OCI-LY7 (cell line): ENCODE measurements at regions not wholly inside any gene's neighbourhood (a gene's known extent, or its start where the extent isn't known, plus 50 kb on each side); places are given as distances from the start of the nearest gene placed in this dataset.

Experiments used
- BruUV-seq: library from RNA; stranded (reverse); fragments of 400-500 nt; replicated peaks from 2 replicates; lab custom pipeline; 2021; lab: Mats Ljungman, UMichigan
- CTCF ChIA-PET: fragments of 300-600 bp; sonication (Branson Sonifier 250); formaldehyde crosslinking; loops from one replicate; lab custom pipeline; 2022; ENCODE audit warnings: antibody characterized with exemption; ENCODE audit not compliant: unreplicated experiment; lab: Charles Lee
- POLR2A ChIA-PET: fragments of 300-600 bp; sonication (Branson Sonifier 250); formaldehyde crosslinking; loops from one replicate; lab custom pipeline; 2022; ENCODE audit warnings: antibody characterized with exemption; lab: Charles Lee
- DNase-seq: peaks from one replicate; pipeline ENCODE4 v3.0.0-alpha.2; 2015; ENCODE audit warnings: low spot score
- H2AFZ ChIP-seq: fragments of 200-600 bp; sonication (generic), shearing (Covaris generic); 2 replicates; pipeline ENCODE4 v1.6.1; 2014; ENCODE audit warnings: mild to moderate bottlenecking, antibody characterized with exemption, low read length, moderate library complexity
- H3K27ac ChIP-seq: fragments of 200-600 bp; sonication (generic); 2 replicates; pipeline ENCODE4 v1.5.1; 2014; ENCODE audit warnings: mixed run types, low read depth, mild to moderate bottlenecking, moderate library complexity, low read length, inconsistent platforms; ENCODE audit not compliant: poor library complexity, severe bottlenecking
- H3K36me3 ChIP-seq: fragments of 200-600 bp; sonication (generic); 2 replicates; pipeline ENCODE4 v1.6.1; 2014; ENCODE audit warnings: mild to moderate bottlenecking, antibody characterized with exemption, low read length, moderate library complexity, mixed read lengths; ENCODE audit not compliant: insufficient read depth
- H3K4me1 ChIP-seq: fragments of 200-600 bp; sonication (generic); 2 replicates; pipeline ENCODE4 v1.5.1; 2014; ENCODE audit warnings: mild to moderate bottlenecking, low read length; ENCODE audit not compliant: insufficient read depth, poor library complexity, severe bottlenecking
- H3K4me2 ChIP-seq: fragments of 200-600 bp; sonication (generic); 2 replicates; pipeline ENCODE4 v1.6.1; 2014; ENCODE audit warnings: mild to moderate bottlenecking, low read length
- H3K4me3 ChIP-seq: fragments of 200-600 bp; sonication (generic); 2 replicates; pipeline ENCODE4 v1.5.1; 2014; ENCODE audit warnings: mild to moderate bottlenecking, low read depth, low read length; ENCODE audit not compliant: poor library complexity, severe bottlenecking
- H3K79me2 ChIP-seq: fragments of 200-600 bp; sonication (generic); 2 replicates; pipeline ENCODE4 v1.6.1; 2016; ENCODE audit warnings: low read depth, mild to moderate bottlenecking, low read length, moderate library complexity, mixed read lengths; ENCODE audit not compliant: insufficient read depth
- H3K9me2 ChIP-seq: fragments of 200-600 bp; sonication (generic); 2 replicates; pipeline ENCODE4 v1.6.1; 2016; ENCODE audit warnings: mild to moderate bottlenecking, low read length, mixed read lengths; ENCODE audit not compliant: insufficient read depth
- H3K9me3 ChIP-seq: fragments of 200-600 bp; sonication (generic); 2 replicates; pipeline ENCODE4 v1.6.1; 2014; ENCODE audit warnings: mild to moderate bottlenecking, mixed run types, low read length, mixed read lengths
- H4K20me1 ChIP-seq: fragments of 200-600 bp; sonication (generic); 2 replicates; pipeline ENCODE4 v1.6.1; 2014; ENCODE audit warnings: mild to moderate bottlenecking, antibody characterized with exemption, low read length, moderate library complexity, mixed read lengths; ENCODE audit not compliant: insufficient read depth
- CTCF ChIP-seq: fragments of 200-600 bp; sonication (generic); conservative IDR thresholded peaks from 2 replicates; pipeline ENCODE4 v1.5.1; 2014; ENCODE audit warnings: mild to moderate bottlenecking, antibody characterized with exemption, low read length, moderate library complexity, mixed read lengths
- EZH2phosphoT487 ChIP-seq: fragments of 200-600 bp; sonication (generic); IDR thresholded peaks from 2 replicates; pipeline ENCODE4 v1.6.1; 2018; ENCODE audit warnings: low read depth, borderline replicate concordance, mild to moderate bottlenecking, mixed run types, antibody characterized with exemption, low read length, moderate library complexity, mixed read lengths
- intact Hi-C: fragments of 100-400 bp; cut with micrococcal nuclease; formaldehyde crosslinking; loops from one replicate; pipeline ENCODE4 v1.10.0; 2022; ENCODE audit not compliant: unreplicated experiment

GRCh38 chr17:14712611-14713021 is 411.7 kb downstream of the HS3ST3B1 start:
- Histone ChIP-seq H3K36me3 (no peaks in the 10 kb centered on the region), H3K79me2 (no peaks in the 10 kb centered on the region), H3K27ac (no peak overlapping the region), H4K20me1 (no peaks in the 10 kb centered on the region), H3K9me3 (no peaks in the 10 kb centered on the region), H3K4me1 (no peaks in the 10 kb centered on the region), H2AFZ (peak overlapping the region; percentile 43; the same call in 1 of the 2 replicates), H3K9me2 (0 out of 2 replicates have a peak, but pooled peaks cover 2% of the 10 kb centered on the region), H3K4me2 (no peak overlapping the region), H3K4me3 (no peak overlapping the region)
- no TSS peak for BruUV-seq
- intact Hi-C loops, result no loop called here
- TF ChIP-seq EZH2phosphoT487, result no peak
- no peak for TF ChIP-seq CTCF
- no peak for DNase-seq
- ChIA-PET CTCF (no interaction called here), POLR2A (no interaction called here)

GRCh38 chr17:14704121-14704520 is 403.2 kb downstream of the HS3ST3B1 start:
- no peak for DNase-seq
- BruUV-seq, result no TSS peak
- H3K9me2 ChIP-seq, result no peaks in the 10 kb centered on the region
- no peak for TF ChIP-seq CTCF
- no peak for TF ChIP-seq EZH2phosphoT487
- no peak overlapping the region for H3K27ac ChIP-seq
- POLR2A ChIA-PET, result no interaction called here
- H3K4me3 ChIP-seq, result no peak overlapping the region
- no peaks in the 10 kb centered on the region for H4K20me1 ChIP-seq
- intact Hi-C loops, result no loop called here
- H3K4me1 ChIP-seq, result no peaks in the 10 kb centered on the region
- no peaks in the 10 kb centered on the region for H3K36me3 ChIP-seq
- CTCF ChIA-PET, result no interaction called here
- H3K4me2 ChIP-seq, result no peak overlapping the region
- H3K9me3 ChIP-seq, result no peaks in the 10 kb centered on the region
- no peaks in the 10 kb centered on the region for H3K79me2 ChIP-seq
- H2AFZ ChIP-seq, result no peak overlapping the region

- no peaks in the 10 kb centered on the region for H3K9me3 ChIP-seq
- POLR2A ChIA-PET, result interaction anchor here (0.6 kb wide), 1 partner anchor 1740 kb away, joined by 4 read pairs; no protein-coding TSS in a partner anchor
- 0 out of 2 replicates have a peak overlapping the region, but pooled peaks have one; percentile 23 for H2AFZ ChIP-seq
- intact Hi-C loops, result no loop called here
- no peak overlapping the region for H3K4me3 ChIP-seq
- H3K4me2 ChIP-seq, result no peak overlapping the region
- H3K27ac ChIP-seq, result no peak overlapping the region
- H3K9me2 ChIP-seq, result no peaks in the 10 kb centered on the region
- H4K20me1 ChIP-seq, result no peaks in the 10 kb centered on the region
- no TSS peak for BruUV-seq
- H3K36me3 ChIP-seq, result no peaks in the 10 kb centered on the region
- no peaks in the 10 kb centered on the region for H3K79me2 ChIP-seq
- no peak for DNase-seq
- H3K4me1 ChIP-seq, result no peaks in the 10 kb centered on the region
- no peak for TF ChIP-seq CTCF
- TF ChIP-seq EZH2phosphoT487, result no peak
- CTCF ChIA-PET, result no interaction called here
Measured at GRCh38 chr17:14701886-14702285, 401.0 kb downstream of the HS3ST3B1 start.
